ENCODE measurements at regions not wholly inside any gene's neighbourhood (a gene's known extent, or its start where the extent isn't known, plus 50 kb on each side); places are given as distances from the start of the nearest gene placed in this dataset.

DNA sequence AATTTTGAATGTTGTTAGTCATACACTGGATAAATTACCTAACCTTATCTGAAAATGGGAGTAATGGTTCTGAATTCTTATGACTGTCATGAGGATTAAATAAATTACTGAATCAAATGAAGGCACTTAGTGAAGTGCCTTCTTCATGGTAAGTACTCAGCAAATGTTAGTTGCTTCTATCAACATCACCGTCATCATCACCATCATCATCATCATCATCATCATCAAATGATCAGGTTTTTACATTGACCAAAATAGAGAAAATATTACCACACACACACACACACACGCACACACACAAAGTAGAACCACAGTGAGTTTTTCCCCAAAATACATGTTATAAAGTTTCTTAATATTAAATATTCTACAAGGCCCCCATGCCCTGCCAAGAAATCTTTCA lies 368.3 kb upstream of the FGF13 start:
- 92% methylated on average over 2 of the region's 2 CpGs for WGBS
- no peaks in the 10 kb centered on the region for H3K9me3 ChIP-seq (ENCODE audit: control insufficient read depth in 4 of 4, low read length in 3 of 4)
- DNase-seq (ENCODE audit: low spot score) = no peak
- H3K36me3 ChIP-seq (ENCODE audit: control insufficient read depth in 4 of 4, insufficient read depth in 3 of 4, low read depth in 1 of 4, low read length in 3 of 4) = no peaks in the 10 kb centered on the region
- TF ChIP-seq, protein P1, sequence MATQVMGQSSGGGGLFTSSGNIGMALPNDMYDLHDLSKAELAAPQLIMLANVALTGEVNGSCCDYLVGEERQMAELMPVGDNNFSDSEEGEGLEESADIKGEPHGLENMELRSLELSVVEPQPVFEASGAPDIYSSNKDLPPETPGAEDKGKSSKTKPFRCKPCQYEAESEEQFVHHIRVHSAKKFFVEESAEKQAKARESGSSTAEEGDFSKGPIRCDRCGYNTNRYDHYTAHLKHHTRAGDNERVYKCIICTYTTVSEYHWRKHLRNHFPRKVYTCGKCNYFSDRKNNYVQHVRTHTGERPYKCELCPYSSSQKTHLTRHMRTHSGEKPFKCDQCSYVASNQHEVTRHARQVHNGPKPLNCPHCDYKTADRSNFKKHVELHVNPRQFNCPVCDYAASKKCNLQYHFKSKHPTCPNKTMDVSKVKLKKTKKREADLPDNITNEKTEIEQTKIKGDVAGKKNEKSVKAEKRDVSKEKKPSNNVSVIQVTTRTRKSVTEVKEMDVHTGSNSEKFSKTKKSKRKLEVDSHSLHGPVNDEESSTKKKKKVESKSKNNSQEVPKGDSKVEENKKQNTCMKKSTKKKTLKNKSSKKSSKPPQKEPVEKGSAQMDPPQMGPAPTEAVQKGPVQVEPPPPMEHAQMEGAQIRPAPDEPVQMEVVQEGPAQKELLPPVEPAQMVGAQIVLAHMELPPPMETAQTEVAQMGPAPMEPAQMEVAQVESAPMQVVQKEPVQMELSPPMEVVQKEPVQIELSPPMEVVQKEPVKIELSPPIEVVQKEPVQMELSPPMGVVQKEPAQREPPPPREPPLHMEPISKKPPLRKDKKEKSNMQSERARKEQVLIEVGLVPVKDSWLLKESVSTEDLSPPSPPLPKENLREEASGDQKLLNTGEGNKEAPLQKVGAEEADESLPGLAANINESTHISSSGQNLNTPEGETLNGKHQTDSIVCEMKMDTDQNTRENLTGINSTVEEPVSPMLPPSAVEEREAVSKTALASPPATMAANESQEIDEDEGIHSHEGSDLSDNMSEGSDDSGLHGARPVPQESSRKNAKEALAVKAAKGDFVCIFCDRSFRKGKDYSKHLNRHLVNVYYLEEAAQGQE (IDR thresholded peaks at IDR 0.05) = no peak
- TF ChIP-seq, protein P2, sequence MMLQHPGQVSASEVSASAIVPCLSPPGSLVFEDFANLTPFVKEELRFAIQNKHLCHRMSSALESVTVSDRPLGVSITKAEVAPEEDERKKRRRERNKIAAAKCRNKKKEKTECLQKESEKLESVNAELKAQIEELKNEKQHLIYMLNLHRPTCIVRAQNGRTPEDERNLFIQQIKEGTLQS (IDR thresholded peaks at IDR 0.05) = no peak
- no peak for TF ChIP-seq HNF4G (IDR thresholded peaks at IDR 0.05)
- no peak for TF ChIP-seq TAF1 (conservative IDR thresholded peaks at IDR 0.05)
- no peak for TF ChIP-seq HNF4A (conservative IDR thresholded peaks at IDR 0.05)
- TF ChIP-seq EGR1 (IDR thresholded peaks at IDR 0.05; ENCODE audit: low read depth in 2 of 2) = no peak
- no peak for TF ChIP-seq FOXA2 (IDR thresholded peaks at IDR 0.05)
- no peak for TF ChIP-seq SP1 (IDR thresholded peaks at IDR 0.05)
- TF ChIP-seq, protein P3, sequence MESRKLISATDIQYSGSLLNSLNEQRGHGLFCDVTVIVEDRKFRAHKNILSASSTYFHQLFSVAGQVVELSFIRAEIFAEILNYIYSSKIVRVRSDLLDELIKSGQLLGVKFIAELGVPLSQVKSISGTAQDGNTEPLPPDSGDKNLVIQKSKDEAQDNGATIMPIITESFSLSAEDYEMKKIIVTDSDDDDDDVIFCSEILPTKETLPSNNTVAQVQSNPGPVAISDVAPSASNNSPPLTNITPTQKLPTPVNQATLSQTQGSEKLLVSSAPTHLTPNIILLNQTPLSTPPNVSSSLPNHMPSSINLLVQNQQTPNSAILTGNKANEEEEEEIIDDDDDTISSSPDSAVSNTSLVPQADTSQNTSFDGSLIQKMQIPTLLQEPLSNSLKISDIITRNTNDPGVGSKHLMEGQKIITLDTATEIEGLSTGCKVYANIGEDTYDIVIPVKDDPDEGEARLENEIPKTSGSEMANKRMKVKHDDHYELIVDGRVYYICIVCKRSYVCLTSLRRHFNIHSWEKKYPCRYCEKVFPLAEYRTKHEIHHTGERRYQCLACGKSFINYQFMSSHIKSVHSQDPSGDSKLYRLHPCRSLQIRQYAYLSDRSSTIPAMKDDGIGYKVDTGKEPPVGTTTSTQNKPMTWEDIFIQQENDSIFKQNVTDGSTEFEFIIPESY (IDR thresholded peaks at IDR 0.05) = no peak
- TF ChIP-seq RAD21 (IDR thresholded peaks at IDR 0.05) = no peak
- no peak for TF ChIP-seq FOXA1 (IDR thresholded peaks at IDR 0.05)
- TF ChIP-seq JUND (IDR thresholded peaks at IDR 0.05) = no peak
- TF ChIP-seq, protein P4, sequence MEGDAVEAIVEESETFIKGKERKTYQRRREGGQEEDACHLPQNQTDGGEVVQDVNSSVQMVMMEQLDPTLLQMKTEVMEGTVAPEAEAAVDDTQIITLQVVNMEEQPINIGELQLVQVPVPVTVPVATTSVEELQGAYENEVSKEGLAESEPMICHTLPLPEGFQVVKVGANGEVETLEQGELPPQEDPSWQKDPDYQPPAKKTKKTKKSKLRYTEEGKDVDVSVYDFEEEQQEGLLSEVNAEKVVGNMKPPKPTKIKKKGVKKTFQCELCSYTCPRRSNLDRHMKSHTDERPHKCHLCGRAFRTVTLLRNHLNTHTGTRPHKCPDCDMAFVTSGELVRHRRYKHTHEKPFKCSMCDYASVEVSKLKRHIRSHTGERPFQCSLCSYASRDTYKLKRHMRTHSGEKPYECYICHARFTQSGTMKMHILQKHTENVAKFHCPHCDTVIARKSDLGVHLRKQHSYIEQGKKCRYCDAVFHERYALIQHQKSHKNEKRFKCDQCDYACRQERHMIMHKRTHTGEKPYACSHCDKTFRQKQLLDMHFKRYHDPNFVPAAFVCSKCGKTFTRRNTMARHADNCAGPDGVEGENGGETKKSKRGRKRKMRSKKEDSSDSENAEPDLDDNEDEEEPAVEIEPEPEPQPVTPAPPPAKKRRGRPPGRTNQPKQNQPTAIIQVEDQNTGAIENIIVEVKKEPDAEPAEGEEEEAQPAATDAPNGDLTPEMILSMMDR (IDR thresholded peaks at IDR 0.05; ENCODE audit: low read depth, low read length, missing input control) = no peak
- no peak for TF ChIP-seq NR2F2 (IDR thresholded peaks at IDR 0.05)
- TF ChIP-seq, protein P5, sequence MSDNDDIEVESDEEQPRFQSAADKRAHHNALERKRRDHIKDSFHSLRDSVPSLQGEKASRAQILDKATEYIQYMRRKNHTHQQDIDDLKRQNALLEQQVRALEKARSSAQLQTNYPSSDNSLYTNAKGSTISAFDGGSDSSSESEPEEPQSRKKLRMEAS (IDR thresholded peaks at IDR 0.05) = no peak
- TF ChIP-seq GABPA (IDR thresholded peaks at IDR 0.05 in 1 of 2, conservative IDR thresholded peaks at IDR 0.05 in 1 of 2) = no peak
- H3K4me3 ChIP-seq (ENCODE audit: low read depth in 1 of 3, low read length in 3 of 3) = no peak overlapping the region
- peaks cover 0 to 9% (median 5%) of the 10 kb centered on the region in 4 donors for H3K4me1 ChIP-seq (ENCODE audit: control insufficient read depth in 4 of 4, insufficient read depth in 4 of 4, low read length in 3 of 4)
- H3K27me3 ChIP-seq (ENCODE audit: control insufficient read depth in 4 of 4, insufficient read depth in 4 of 4, low read length in 3 of 4) = peaks cover 0 to 5% (median 0%) of the 10 kb centered on the region in 4 donors
- H3K9ac ChIP-seq (ENCODE audit: low read depth in 1 of 2, low read length in 2 of 2) = no peak overlapping the region
- H3K27ac ChIP-seq (ENCODE audit: low read depth in 1 of 2, low read length in 2 of 2) = no peak overlapping the region

DNA sequence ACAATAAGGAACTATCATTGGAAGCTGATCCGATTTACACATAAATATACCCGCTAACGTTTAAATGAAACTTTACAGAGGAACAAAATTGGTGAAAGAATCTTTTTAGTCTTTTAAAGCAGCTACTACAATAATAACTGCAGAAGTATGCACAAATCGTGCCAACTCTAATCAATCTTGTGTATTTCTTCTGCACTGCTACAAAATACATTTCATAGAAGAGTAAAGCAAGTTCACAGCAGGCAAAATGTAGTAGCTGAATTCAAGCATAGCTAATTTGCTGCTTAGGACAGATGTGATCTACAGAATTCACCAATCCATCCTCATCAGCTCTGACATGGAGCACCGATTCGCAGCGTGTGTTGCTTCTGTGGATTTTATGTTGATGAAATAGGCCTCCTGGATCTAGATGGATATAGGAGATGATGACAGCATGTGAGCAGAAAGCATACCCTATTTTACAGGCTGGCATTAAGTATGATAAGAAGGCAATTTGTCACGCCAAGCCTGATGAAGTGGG lies 367.3 kb upstream of the FGF13 start:
- WGBS = 61% methylated on average over 8 of the region's 8 CpGs
- TF ChIP-seq EGR1 (IDR thresholded peaks at IDR 0.05; ENCODE audit: low read depth in 2 of 2) (no peak), HNF4A (conservative IDR thresholded peaks at IDR 0.05) (no peak), HNF4G (IDR thresholded peaks at IDR 0.05) (no peak), GABPA (IDR thresholded peaks at IDR 0.05 in 1 of 2, conservative IDR thresholded peaks at IDR 0.05 in 1 of 2) (no peak), TAF1 (conservative IDR thresholded peaks at IDR 0.05) (no peak), JUND (IDR thresholded peaks at IDR 0.05) (no peak), RAD21 (IDR thresholded peaks at IDR 0.05) (no peak)
- peaks cover 0 to 9% (median 5%) of the 10 kb centered on the region in 4 donors for H3K4me1 ChIP-seq (ENCODE audit: control insufficient read depth in 4 of 4, insufficient read depth in 4 of 4, low read length in 3 of 4)
- H3K9me3 ChIP-seq (ENCODE audit: control insufficient read depth in 4 of 4, low read length in 3 of 4) = no peaks in the 10 kb centered on the region
- H3K4me3 ChIP-seq (ENCODE audit: low read depth in 1 of 3, low read length in 3 of 3) = no peak overlapping the region
- no peak overlapping the region for H3K27ac ChIP-seq (ENCODE audit: low read depth in 1 of 2, low read length in 2 of 2)
- H3K36me3 ChIP-seq (ENCODE audit: control insufficient read depth in 4 of 4, insufficient read depth in 3 of 4, low read depth in 1 of 4, low read length in 3 of 4) = no peaks in the 10 kb centered on the region
- no peak overlapping the region for H3K9ac ChIP-seq (ENCODE audit: low read depth in 1 of 2, low read length in 2 of 2)
- DNase-seq (ENCODE audit: low spot score) = no peak
- H3K27me3 ChIP-seq (ENCODE audit: control insufficient read depth in 4 of 4, insufficient read depth in 4 of 4, low read length in 3 of 4) = peaks cover 0 to 5% (median 0%) of the 10 kb centered on the region in 4 donors
